Skin epidermis (tissue), 12 donors: ENCODE measurements at regions not wholly inside any gene's neighbourhood (a gene's known extent, or its start where the extent isn't known, plus 50 kb on each side); places are given as distances from the start of the nearest gene placed in this dataset.
"Not testable (repeated sequence)": the region's sequence is repeated elsewhere in the genome, so short reads cannot be mapped to it uniquely, and the experiment has no call there.

Experiments
- H3K27ac ChIP-seq, 21 experiments: fragments of 200-600 bp; sonication (generic) in 11 of 21; one replicate each; pipeline ENCODE4 v1.5.0; 2020; ENCODE audit warnings: mild to moderate bottlenecking in 3 of 21, inconsistent platforms in 2 of 21, moderate library complexity in 2 of 21
- H3K4me3 ChIP-seq, 7 experiments: fragments of 200-600 bp; sonication (generic) in 2 of 7; one replicate each; pipeline ENCODE4 v1.5.0; 2020; ENCODE audit warnings: inconsistent platforms in 2 of 7, mild to moderate bottlenecking in 2 of 7, moderate library complexity in 1 of 7

DNA sequence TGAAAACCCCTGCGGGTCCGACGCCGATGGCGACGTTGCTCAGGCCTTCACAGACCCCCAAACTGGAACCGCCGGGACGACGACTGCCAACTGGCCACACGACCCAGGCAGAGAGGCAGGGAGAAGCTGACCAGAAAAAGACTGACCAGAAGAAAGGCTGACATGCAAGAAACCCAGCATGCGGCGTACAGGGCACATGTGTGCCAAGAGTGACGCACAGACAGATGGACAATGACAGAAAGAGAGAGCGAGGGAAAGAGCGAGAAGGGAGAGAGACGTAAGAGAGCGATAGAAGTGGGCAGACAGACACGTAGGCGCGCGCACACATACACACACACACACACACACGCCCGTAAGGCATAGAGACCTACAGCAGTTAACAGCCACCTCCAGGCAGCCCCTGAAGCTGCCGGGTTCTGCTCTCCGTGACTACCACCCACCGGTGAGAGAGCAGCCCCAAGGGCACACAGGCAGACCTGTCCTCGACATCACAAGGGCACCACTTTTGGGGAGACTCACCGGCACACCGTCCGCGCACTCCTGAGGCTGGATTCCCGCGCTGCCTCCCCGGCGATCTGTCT is 67.2 kb upstream of the ZNF527 start:
- Histone ChIP-seq H3K4me3 (peak overlapping the region in 3 of 7 experiments; percentile 2 to 35 (median 22)), H3K27ac (peak overlapping the region in 2 of 21 experiments; percentile 44 to 66)

DNA sequence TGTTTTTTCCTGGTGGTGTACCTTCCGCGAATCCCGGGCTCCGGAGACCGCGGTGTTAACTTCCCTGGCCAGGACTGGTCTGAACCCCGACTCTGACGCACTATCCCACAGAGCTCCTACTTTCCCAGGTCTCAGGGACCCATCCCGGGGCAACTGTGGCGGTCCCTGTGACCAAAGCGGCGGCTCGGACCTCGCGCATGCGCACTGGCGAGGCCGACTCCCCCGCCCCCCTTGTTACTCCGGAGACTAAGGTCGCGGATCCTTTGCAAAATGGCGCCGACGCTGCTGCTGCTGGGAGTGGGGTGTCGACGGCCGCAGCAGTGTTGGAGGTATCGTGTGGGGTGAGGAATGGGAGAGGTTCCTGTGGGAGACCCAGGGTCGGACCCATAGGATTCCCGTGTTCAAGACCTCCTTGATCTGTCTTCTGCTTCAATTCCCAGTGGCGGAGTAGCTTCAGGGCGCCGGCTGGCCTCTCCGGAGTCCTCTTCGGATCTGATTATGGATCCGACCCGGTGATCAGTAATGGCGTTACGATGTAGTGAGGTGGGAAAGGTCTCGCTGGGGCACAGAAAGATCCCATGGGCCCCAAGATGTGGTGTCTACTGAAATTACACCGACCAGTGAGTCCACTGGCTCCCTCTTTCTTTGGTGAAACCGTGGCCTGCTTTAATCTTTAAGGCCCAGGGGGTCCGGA is 66.6 kb upstream of the ZNF527 start:
- Histone ChIP-seq H3K4me3 (peak overlapping the region in 3 of 7 experiments; percentile 2 to 35 (median 22)), H3K27ac (peak overlapping the region in 2 of 21 experiments; percentile 44 to 66)

DNA sequence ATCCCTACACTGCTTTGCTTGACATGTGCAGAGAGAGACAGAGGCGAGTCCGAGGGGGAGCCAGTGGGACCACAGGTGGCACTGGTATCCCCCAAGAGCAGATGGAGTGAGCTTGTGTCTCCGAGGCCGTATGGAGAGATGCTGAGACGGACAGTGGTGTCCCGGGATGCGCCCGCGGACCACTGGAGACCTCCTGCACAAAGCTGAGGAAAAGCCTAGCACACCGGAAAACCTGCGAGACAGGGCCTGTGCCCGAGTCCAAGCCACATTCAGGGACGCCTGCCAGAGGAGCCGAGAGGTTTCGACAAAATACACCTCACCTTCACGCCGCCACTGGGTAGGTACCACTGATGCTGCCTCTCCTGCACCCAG is 66.0 kb upstream of the ZNF527 start:
- no peak overlapping the region for H3K4me3 ChIP-seq
- H3K27ac ChIP-seq: no peak overlapping the region

DNA sequence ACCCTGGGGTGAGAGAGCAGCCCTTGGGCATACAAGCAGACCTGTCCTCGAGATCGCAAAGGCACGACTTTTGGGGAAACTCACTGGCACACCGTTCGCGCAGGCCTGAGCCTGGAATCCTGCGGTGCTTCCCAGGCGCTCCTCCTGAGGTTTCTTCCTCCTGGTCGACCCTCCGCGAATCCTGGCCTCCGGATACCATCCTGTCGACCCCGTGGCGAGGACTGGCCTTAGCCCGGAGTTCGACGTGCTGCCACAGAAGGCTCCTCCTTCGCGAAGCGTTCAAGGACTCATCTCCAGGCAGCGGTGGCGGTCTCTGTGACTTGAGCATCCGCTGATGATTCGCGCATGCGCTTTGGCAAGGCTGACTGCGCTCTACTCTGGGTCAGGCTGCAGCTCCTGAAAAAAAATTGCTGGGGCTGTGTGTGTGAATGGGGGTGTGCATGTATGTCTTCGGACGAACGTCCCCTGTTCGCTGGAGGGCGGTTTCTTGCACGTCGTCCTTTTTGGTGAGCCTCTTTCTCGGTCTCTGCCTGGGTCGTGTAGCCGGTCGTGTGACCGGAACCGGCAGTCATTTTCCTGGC is 64.4 kb upstream of the ZNF527 start:
- Histone ChIP-seq H3K27ac (no peak overlapping the region), H3K4me3 (no peak overlapping the region)

DNA sequence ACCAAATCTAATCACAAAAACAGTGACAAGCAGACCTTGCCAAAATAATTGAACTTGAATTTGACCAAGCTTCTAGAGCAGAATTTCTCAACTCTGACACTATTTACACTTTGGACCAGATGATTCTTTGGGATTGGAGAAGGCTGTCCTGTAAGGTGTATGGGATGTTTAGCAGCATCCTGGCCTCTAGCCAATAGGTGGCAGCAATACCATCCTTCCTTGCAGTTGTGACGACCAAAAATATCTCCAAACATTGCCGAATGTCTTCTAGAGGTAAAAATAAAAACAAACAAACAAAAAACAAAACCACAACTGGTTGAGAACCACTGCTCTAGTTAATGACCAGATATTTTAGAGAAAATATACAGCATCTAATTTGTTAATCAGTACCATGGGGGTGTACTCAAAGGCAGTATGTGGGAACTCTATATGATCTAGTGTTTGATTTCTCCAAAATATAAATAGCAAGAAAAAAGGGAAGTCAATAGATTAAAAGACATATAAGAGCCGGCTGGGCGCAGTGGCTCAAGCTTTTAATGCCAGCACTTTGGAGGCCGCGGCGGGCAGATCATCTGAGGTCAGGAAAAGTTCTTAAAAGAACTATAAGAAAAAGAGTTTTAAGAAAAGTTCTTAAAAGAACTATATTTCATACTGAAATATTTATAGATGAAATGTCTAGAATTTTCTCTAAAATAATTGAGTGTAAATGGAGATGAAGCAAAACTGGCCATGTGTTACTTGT is 60.9 kb upstream of the ZNF527 start:
- Histone ChIP-seq H3K4me3 (no peak overlapping the region), H3K27ac (no peak overlapping the region)

DNA sequence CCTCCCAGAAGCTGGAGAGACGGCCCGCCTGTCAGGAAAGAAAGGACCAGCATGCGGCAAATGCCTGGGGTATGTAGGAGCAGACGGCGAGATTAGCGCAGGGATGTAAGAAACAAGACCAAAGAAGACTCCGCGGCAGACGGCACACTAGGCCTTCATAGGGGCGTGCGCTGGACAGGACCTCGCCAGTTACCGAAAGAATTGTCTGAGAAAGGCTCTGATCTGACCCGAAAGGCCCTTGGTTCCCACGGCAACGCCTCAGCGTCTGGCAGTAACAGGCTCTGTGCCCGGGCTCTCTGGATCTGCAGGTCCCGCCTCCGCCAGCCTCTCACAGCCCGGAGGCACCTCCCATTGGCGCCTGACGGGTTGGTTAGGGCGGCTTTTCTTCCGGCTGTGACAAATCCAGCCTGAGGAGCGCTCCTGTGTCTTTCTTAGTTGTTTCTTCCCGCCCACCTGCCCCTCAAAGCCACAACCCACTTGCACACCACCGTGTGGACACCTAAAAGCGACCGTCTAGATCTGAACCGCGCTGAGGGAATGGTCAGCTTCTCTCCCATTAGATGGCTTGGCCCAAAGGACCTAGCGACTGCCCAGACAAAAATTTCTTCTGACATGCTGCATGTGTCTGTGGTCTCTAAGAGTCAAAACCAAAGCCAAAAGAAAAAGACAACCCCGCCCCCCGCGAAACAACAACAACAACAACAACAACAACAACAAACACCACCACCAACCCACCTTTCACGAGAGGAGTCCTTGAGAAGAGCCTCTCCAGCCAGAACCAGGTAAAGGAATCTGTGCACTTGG is 58.2 kb upstream of the ZNF527 start:
- H3K27ac ChIP-seq: peak overlapping the region in 12 of 21 experiments; percentile 2 to 77 (median 46)

DNA sequence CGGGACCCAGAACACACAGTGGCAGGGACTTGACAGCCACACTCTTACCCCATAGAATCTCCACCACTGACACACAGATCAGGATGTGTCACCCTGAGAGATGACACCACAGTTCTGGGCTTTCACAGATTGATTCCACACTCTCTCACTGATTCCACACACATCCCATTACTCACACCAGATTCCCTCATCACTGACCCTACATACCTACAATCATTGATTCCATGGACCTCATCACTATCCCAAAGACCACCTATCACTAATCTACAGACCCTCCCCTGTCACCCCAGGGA is 57.6 kb upstream of the ZNF527 start:
- peak overlapping the region in 9 of 21 experiments; percentile 2 to 76 (median 54) for H3K27ac ChIP-seq
- H3K4me3 ChIP-seq: peak overlapping the region in 1 of 7 experiments; percentile 41

More for the DNA sequence above, 58.2 kb upstream of the ZNF527 start:
- peak overlapping the region; percentile 10 to 41 (median 23) for H3K4me3 ChIP-seq

DNA sequence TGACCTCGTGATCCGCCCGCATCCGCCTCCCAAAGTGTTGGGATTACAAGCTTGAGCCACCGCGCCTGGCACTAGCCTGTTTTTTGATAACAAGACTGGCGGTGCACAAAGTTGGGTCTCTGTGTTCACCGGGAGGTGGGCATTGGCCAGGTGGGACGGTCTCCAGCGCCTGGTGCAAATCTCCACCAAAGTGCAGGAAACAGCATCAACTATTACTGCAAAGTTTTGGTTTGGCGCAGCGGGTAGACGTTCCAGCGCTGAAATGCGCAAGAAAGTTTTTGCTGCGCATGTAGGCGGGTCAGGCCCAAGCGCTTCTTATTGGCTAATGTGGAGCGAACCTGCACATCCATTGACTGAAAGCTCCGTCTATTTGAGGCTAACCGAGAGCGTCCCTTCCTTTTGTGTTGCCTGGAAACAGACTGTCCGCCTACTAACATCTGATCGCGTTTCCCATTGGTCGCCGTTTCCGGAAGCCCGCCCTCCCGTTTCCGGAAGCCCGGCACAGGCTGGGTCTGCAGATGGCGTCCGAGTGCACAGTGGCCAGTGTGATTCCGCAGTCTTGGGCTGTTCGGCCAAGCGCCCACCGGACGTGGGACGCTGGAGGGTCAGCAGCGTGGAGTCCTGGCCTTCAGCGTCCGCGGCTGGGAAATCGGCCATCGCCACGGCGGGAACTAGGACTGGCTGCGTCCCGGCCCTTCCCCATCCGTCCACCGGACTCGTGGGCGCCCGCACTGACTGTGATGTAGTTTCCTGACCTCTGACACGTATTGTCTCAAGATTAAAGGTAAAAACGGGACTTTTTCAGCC is 53.3 kb upstream of the ZNF527 start:
- peak overlapping the region in 20 of 21 experiments; percentile 47 to 91 (median 82) for H3K27ac ChIP-seq

DNA sequence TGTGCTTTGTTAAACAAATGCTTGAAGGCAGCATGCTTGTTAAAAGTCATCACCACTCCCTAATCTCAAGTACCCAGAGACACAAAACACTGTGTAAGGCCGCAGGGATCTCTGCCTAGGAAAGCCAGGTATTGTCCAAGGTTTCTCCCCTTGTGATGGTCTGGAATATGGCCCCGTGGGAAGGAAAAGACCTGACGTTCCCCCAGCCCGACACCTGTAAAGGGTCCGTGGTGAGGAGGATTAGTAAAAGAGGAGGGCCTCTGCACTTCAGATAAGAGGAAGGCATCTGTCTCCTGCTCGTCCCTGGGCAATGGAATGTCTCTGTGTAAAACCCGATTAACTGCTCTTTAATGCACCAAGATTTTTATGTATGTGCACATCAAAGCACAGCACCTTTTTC is 49.9 kb upstream of the ZNF527 start:
- H3K27ac ChIP-seq, H3K4me3 ChIP-seq: not testable (repeated sequence)

More for the DNA sequence above, 53.3 kb upstream of the ZNF527 start:
- H3K4me3 ChIP-seq: peak overlapping the region; percentile 65 to 96 (median 76)
